Liver (tissue), 3 donors: ENCODE measurements at regions not wholly inside any gene's neighbourhood (a gene's known extent, or its start where the extent isn't known, plus 50 kb on each side); places are given as distances from the start of the nearest gene placed in this dataset.

Source experiments
- ATF3 ChIP-seq: IDR thresholded peaks from 2 replicates; pipeline ENCODE4 v1.6.1; 2016; ENCODE audit warnings: antibody characterized with exemption
- CTCF ChIP-seq: fragments of 150-350 bp; IDR thresholded peaks from 2 replicates; pipeline ENCODE4 v1.5.1; 2017; ENCODE audit warnings: improper control_type of control experiment, low read depth, low read length; ENCODE audit not compliant: missing input control
- JUND ChIP-seq, 2 donors: IDR thresholded peaks; 2 replicates each; pipeline ENCODE4 v1.6.1; 2016; ENCODE audit warnings: antibody characterized with exemption in 2 of 2
- REST ChIP-seq: IDR thresholded peaks from 2 replicates; pipeline ENCODE4 v1.6.1; 2016; ENCODE audit warnings: antibody characterized with exemption, mild to moderate bottlenecking
- RXRA ChIP-seq, 2 donors: IDR thresholded peaks; 2 replicates each; pipeline ENCODE4 v1.6.1; 2017 to 2018; ENCODE audit warnings: antibody characterized with exemption in 2 of 2, mild to moderate bottlenecking in 1 of 2
- TF ChIP-seq, protein P1 (sequence below): IDR thresholded peaks from 2 replicates; pipeline ENCODE4 v1.6.1; 2016; ENCODE audit warnings: antibody characterized with exemption
- donor health status: healthy.
- donor health status: healthy.

- TF ChIP-seq CTCF (no peak), ATF3 (no peak), RXRA (IDR thresholded peaks at IDR 0.05) (no peak), REST (no peak), JUND (IDR thresholded peaks at IDR 0.05) (no peak)
- TF ChIP-seq, protein P1, sequence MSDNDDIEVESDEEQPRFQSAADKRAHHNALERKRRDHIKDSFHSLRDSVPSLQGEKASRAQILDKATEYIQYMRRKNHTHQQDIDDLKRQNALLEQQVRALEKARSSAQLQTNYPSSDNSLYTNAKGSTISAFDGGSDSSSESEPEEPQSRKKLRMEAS = no peak
Measured at GRCh38 chr2:66813525-66813924, 378.6 kb downstream of the MEIS1 start.
